Ascending aorta (tissue), 2 donors: ENCODE measurements at regions not wholly inside any gene's neighbourhood (a gene's known extent, or its start where the extent isn't known, plus 50 kb on each side); places are given as distances from the start of the nearest gene placed in this dataset.

Source experiments
- DNase-seq, 2 donors: peaks; one replicate each; pipeline ENCODE4 v3.0.0-alpha.2; 2019; ENCODE audit warnings: low spot score in 2 of 2
- H3K27ac ChIP-seq, 2 donors: fragments of 200-600 bp; sonication (generic); one replicate each; pipeline ENCODE4 v1.5.1; 2016 to 2017; ENCODE audit warnings: mild to moderate bottlenecking in 1 of 2
- H3K27me3 ChIP-seq: fragments of 200-600 bp; sonication (generic); one replicate; pipeline ENCODE4 v1.5.1; 2017
- H3K36me3 ChIP-seq, 2 donors: fragments of 200-600 bp; sonication (generic); one replicate each; pipeline ENCODE4 v1.5.1; 2016
- H3K4me1 ChIP-seq, 2 donors: fragments of 200-600 bp; sonication (generic); one replicate each; pipeline ENCODE4 v1.5.1; 2016 to 2017; ENCODE audit warnings: mild to moderate bottlenecking in 1 of 2
- H3K4me3 ChIP-seq, 2 donors: fragments of 200-600 bp; sonication (generic); one replicate each; pipeline ENCODE4 v1.5.1; 2016 to 2017; ENCODE audit warnings: mild to moderate bottlenecking in 1 of 2
- H3K9me3 ChIP-seq, 2 donors: fragments of 200-600 bp; sonication (generic); one replicate each; pipeline ENCODE4 v1.5.1; 2016
- CTCF ChIP-seq, 3 experiments: fragments of 200-600 bp in 2 of 3; fragments of 450-650 bp in 1 of 3; sonication (generic) in 2 of 3; IDR thresholded peaks; one replicate each; pipeline ENCODE4 v1.5.1; 2016 to 2019; ENCODE audit warnings: antibody characterized with exemption in 3 of 3, mild to moderate bottlenecking in 1 of 3, moderate library complexity in 1 of 3
- intact Hi-C: fragments of 100-400 bp; cut with DNase I; formaldehyde crosslinking; loops from one replicate; pipeline ENCODE4 v1.15.1; 2023

GRCh38 chr3:167938516-167938915 is 157.2 kb downstream of the GOLIM4 start:
- Histone ChIP-seq H3K4me1 (no peaks in the 10 kb centered on the region), H3K27ac (no peak overlapping the region), H3K9me3 (no peaks in the 10 kb centered on the region), H3K4me3 (no peak overlapping the region), H3K27me3 (no peaks in the 10 kb centered on the region), H3K36me3 (no peaks in the 10 kb centered on the region)
- no peak for DNase-seq
- intact Hi-C loops = no loop called here
- TF ChIP-seq CTCF (IDR thresholded peaks at IDR 0.05) = no peak

GRCh38 chr3:167936019-167936418 is 159.7 kb downstream of the GOLIM4 start:
- H3K9me3 ChIP-seq = no peaks in the 10 kb centered on the region
- no peaks in the 10 kb centered on the region for H3K27me3 ChIP-seq
- no peak overlapping the region for H3K4me3 ChIP-seq
- H3K27ac ChIP-seq = no peak overlapping the region
- intact Hi-C loops = no loop called here
- TF ChIP-seq CTCF (IDR thresholded peaks at IDR 0.05) = no peak
- H3K36me3 ChIP-seq = no peaks in the 10 kb centered on the region
- H3K4me1 ChIP-seq = no peaks in the 10 kb centered on the region
- no peak for DNase-seq

GRCh38 chr3:167930453-167930852 is 165.3 kb downstream of the GOLIM4 start:
- H3K4me1 ChIP-seq = no peaks in the 10 kb centered on the region
- TF ChIP-seq CTCF (IDR thresholded peaks at IDR 0.05) = no peak
- H3K27ac ChIP-seq = no peak overlapping the region
- no peak overlapping the region for H3K4me3 ChIP-seq
- DNase-seq = no peak
- intact Hi-C loops = no loop called here
- no peaks in the 10 kb centered on the region for H3K27me3 ChIP-seq
- no peaks in the 10 kb centered on the region for H3K36me3 ChIP-seq
- H3K9me3 ChIP-seq = no peaks in the 10 kb centered on the region

- no peak for TF ChIP-seq CTCF (IDR thresholded peaks at IDR 0.05)
- Histone ChIP-seq H3K27ac (no peak overlapping the region), H3K9me3 (no peaks in the 10 kb centered on the region), H3K36me3 (no peaks in the 10 kb centered on the region), H3K27me3 (no peaks in the 10 kb centered on the region), H3K4me3 (no peak overlapping the region), H3K4me1 (no peaks in the 10 kb centered on the region)
- DNase-seq = no peak
- intact Hi-C loops = no loop called here
These were observed 165.8 kb downstream of the GOLIM4 start for GRCh38 chr3:167929968-167930367.

GRCh38 chr3:167928381-167928780 is 167.3 kb downstream of the GOLIM4 start:
- no peak overlapping the region for H3K27ac ChIP-seq
- H3K4me3 ChIP-seq = no peak overlapping the region
- TF ChIP-seq CTCF (IDR thresholded peaks at IDR 0.05) = no peak
- H3K4me1 ChIP-seq = no peaks in the 10 kb centered on the region
- DNase-seq = no peak
- H3K9me3 ChIP-seq = no peaks in the 10 kb centered on the region
- intact Hi-C loops = no loop called here
- no peaks in the 10 kb centered on the region for H3K36me3 ChIP-seq
- H3K27me3 ChIP-seq = no peaks in the 10 kb centered on the region

- no peak overlapping the region for H3K27ac ChIP-seq
- H3K9me3 ChIP-seq = no peaks in the 10 kb centered on the region
- H3K27me3 ChIP-seq = no peaks in the 10 kb centered on the region
- H3K36me3 ChIP-seq = no peaks in the 10 kb centered on the region
- DNase-seq = no peak
- TF ChIP-seq CTCF (IDR thresholded peaks at IDR 0.05) = no peak
- H3K4me1 ChIP-seq = no peaks in the 10 kb centered on the region
- intact Hi-C loops = no loop called here
- no peak overlapping the region for H3K4me3 ChIP-seq
These were observed 175.0 kb downstream of the GOLIM4 start for GRCh38 chr3:167920747-167921146.
